ENCODE measurements at regions not wholly inside any gene's neighbourhood (a gene's known extent, or its start where the extent isn't known, plus 50 kb on each side); places are given as distances from the start of the nearest gene placed in this dataset.

GRCh38 chr4:26191353-26191752 is 129.5 kb upstream of the RBPJ start:
- TF ChIP-seq, protein P1, sequence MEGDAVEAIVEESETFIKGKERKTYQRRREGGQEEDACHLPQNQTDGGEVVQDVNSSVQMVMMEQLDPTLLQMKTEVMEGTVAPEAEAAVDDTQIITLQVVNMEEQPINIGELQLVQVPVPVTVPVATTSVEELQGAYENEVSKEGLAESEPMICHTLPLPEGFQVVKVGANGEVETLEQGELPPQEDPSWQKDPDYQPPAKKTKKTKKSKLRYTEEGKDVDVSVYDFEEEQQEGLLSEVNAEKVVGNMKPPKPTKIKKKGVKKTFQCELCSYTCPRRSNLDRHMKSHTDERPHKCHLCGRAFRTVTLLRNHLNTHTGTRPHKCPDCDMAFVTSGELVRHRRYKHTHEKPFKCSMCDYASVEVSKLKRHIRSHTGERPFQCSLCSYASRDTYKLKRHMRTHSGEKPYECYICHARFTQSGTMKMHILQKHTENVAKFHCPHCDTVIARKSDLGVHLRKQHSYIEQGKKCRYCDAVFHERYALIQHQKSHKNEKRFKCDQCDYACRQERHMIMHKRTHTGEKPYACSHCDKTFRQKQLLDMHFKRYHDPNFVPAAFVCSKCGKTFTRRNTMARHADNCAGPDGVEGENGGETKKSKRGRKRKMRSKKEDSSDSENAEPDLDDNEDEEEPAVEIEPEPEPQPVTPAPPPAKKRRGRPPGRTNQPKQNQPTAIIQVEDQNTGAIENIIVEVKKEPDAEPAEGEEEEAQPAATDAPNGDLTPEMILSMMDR (IDR thresholded peaks at IDR 0.05; ENCODE audit: low read depth, low read length, missing input control) = no peak
- TF ChIP-seq GABPA (IDR thresholded peaks at IDR 0.05 in 1 of 2, conservative IDR thresholded peaks at IDR 0.05 in 1 of 2) = no peak
- TF ChIP-seq, protein P2, sequence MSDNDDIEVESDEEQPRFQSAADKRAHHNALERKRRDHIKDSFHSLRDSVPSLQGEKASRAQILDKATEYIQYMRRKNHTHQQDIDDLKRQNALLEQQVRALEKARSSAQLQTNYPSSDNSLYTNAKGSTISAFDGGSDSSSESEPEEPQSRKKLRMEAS (IDR thresholded peaks at IDR 0.05) = no peak
- TF ChIP-seq YY1 (IDR thresholded peaks at IDR 0.05) = no peak
- TF ChIP-seq JUND (IDR thresholded peaks at IDR 0.05) = no peak
- TF ChIP-seq SP1 (IDR thresholded peaks at IDR 0.05) = no peak
- no peak for TF ChIP-seq EGR1 (IDR thresholded peaks at IDR 0.05; ENCODE audit: low read depth in 2 of 2)
- TF ChIP-seq, protein P3, sequence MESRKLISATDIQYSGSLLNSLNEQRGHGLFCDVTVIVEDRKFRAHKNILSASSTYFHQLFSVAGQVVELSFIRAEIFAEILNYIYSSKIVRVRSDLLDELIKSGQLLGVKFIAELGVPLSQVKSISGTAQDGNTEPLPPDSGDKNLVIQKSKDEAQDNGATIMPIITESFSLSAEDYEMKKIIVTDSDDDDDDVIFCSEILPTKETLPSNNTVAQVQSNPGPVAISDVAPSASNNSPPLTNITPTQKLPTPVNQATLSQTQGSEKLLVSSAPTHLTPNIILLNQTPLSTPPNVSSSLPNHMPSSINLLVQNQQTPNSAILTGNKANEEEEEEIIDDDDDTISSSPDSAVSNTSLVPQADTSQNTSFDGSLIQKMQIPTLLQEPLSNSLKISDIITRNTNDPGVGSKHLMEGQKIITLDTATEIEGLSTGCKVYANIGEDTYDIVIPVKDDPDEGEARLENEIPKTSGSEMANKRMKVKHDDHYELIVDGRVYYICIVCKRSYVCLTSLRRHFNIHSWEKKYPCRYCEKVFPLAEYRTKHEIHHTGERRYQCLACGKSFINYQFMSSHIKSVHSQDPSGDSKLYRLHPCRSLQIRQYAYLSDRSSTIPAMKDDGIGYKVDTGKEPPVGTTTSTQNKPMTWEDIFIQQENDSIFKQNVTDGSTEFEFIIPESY (IDR thresholded peaks at IDR 0.05) = no peak
- TF ChIP-seq, protein P4, sequence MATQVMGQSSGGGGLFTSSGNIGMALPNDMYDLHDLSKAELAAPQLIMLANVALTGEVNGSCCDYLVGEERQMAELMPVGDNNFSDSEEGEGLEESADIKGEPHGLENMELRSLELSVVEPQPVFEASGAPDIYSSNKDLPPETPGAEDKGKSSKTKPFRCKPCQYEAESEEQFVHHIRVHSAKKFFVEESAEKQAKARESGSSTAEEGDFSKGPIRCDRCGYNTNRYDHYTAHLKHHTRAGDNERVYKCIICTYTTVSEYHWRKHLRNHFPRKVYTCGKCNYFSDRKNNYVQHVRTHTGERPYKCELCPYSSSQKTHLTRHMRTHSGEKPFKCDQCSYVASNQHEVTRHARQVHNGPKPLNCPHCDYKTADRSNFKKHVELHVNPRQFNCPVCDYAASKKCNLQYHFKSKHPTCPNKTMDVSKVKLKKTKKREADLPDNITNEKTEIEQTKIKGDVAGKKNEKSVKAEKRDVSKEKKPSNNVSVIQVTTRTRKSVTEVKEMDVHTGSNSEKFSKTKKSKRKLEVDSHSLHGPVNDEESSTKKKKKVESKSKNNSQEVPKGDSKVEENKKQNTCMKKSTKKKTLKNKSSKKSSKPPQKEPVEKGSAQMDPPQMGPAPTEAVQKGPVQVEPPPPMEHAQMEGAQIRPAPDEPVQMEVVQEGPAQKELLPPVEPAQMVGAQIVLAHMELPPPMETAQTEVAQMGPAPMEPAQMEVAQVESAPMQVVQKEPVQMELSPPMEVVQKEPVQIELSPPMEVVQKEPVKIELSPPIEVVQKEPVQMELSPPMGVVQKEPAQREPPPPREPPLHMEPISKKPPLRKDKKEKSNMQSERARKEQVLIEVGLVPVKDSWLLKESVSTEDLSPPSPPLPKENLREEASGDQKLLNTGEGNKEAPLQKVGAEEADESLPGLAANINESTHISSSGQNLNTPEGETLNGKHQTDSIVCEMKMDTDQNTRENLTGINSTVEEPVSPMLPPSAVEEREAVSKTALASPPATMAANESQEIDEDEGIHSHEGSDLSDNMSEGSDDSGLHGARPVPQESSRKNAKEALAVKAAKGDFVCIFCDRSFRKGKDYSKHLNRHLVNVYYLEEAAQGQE (IDR thresholded peaks at IDR 0.05) = no peak

All from liver (tissue), 3 donors.